H9 (cell line): ENCODE measurements at regions not wholly inside any gene's neighbourhood (a gene's known extent, or its start where the extent isn't known, plus 50 kb on each side); places are given as distances from the start of the nearest gene placed in this dataset.

Source experiments
- DNase-seq: peaks from one replicate; pipeline ENCODE4 v3.0.0-alpha.2; 2017
- H2AFZ ChIP-seq: one replicate; pipeline ENCODE4 v1.6.1; 2013; ENCODE audit warnings: mild to moderate bottlenecking, low read length, control low read depth, moderate library complexity
- H2AK5ac ChIP-seq: 2 replicates; pipeline ENCODE4 v1.6.1; 2013; ENCODE audit warnings: low read length, control low read depth, mixed read lengths; ENCODE audit not compliant: insufficient read length
- H2BK120ac ChIP-seq: one replicate; pipeline ENCODE4 v1.6.1; 2013; ENCODE audit warnings: low read depth, mild to moderate bottlenecking, low read length, control low read depth, inconsistent platforms; ENCODE audit not compliant: poor library complexity, severe bottlenecking
- H2BK12ac ChIP-seq: 2 replicates; pipeline ENCODE4 v1.6.1; 2013; ENCODE audit warnings: low read length, control low read depth, mixed read lengths, low read depth; ENCODE audit not compliant: insufficient read length
- H2BK15ac ChIP-seq: 2 replicates; pipeline ENCODE4 v1.6.1; 2013; ENCODE audit warnings: low read depth, low read length, control low read depth
- H2BK20ac ChIP-seq: one replicate; pipeline ENCODE4 v1.6.1; 2013; ENCODE audit warnings: low read depth, mild to moderate bottlenecking, low read length, control low read depth, inconsistent platforms; ENCODE audit not compliant: poor library complexity, severe bottlenecking
- H2BK5ac ChIP-seq: 2 replicates; pipeline ENCODE4 v1.6.1; 2013; ENCODE audit warnings: low read length, control low read depth, mixed read lengths; ENCODE audit not compliant: insufficient read length
- H3K14ac ChIP-seq: 2 replicates; pipeline ENCODE4 v1.6.1; 2013; ENCODE audit warnings: low read length, control low read depth; ENCODE audit not compliant: insufficient read depth
- H3K18ac ChIP-seq: 2 replicates; pipeline ENCODE4 v1.6.1; 2013; ENCODE audit warnings: low read depth, mild to moderate bottlenecking, mixed read lengths, low read length, control low read depth; ENCODE audit not compliant: insufficient read length
- H3K23ac ChIP-seq: 2 replicates; pipeline ENCODE4 v1.6.1; 2013; ENCODE audit warnings: low read length, control low read depth, mixed read lengths, low read depth; ENCODE audit not compliant: insufficient read length
- H3K23me2 ChIP-seq: 2 replicates; pipeline ENCODE4 v1.6.1; 2013; ENCODE audit warnings: low read depth, mild to moderate bottlenecking, mixed read lengths, low read length, control low read depth; ENCODE audit not compliant: insufficient read length, poor library complexity, severe bottlenecking
- H3K27ac ChIP-seq: 2 replicates; pipeline ENCODE4 v1.5.1; 2013; ENCODE audit warnings: low read length, control low read depth, mixed read lengths, low read depth; ENCODE audit not compliant: insufficient read length
- H3K27me3 ChIP-seq: 2 replicates; pipeline ENCODE4 v1.6.1; 2013; ENCODE audit warnings: low read length, control low read depth, inconsistent platforms; ENCODE audit not compliant: insufficient read depth
- H3K4ac ChIP-seq: 2 replicates; pipeline ENCODE4 v1.6.1; 2013; ENCODE audit warnings: low read depth, mild to moderate bottlenecking, control low read depth, inconsistent platforms, low read length, moderate library complexity
- H3K4me1 ChIP-seq: 2 replicates; pipeline ENCODE4 v1.6.1; 2013; ENCODE audit warnings: low read length, control low read depth, inconsistent platforms; ENCODE audit not compliant: insufficient read depth
- H3K4me2 ChIP-seq: 2 replicates; pipeline ENCODE4 v1.6.1; 2013; ENCODE audit warnings: low read length, control low read depth, mixed read lengths; ENCODE audit not compliant: insufficient read length, insufficient read depth
- H3K56ac ChIP-seq: 2 replicates; pipeline ENCODE4 v1.6.1; 2013; ENCODE audit warnings: low read depth, mild to moderate bottlenecking, mixed read lengths, low read length, control low read depth; ENCODE audit not compliant: insufficient read length
- H3K79me1 ChIP-seq: 2 replicates; pipeline ENCODE4 v1.6.1; 2013; ENCODE audit warnings: low read depth, mild to moderate bottlenecking, moderate library complexity, low read length, control low read depth, inconsistent platforms; ENCODE audit not compliant: insufficient read depth, poor library complexity, severe bottlenecking
- H3K79me2 ChIP-seq: 2 replicates; pipeline ENCODE4 v1.6.1; 2013; ENCODE audit warnings: low read length, control low read depth, inconsistent platforms; ENCODE audit not compliant: insufficient read depth
- H3K9ac ChIP-seq: 2 replicates; pipeline ENCODE4 v1.6.1; 2013; ENCODE audit warnings: low read length, control low read depth, mixed read lengths; ENCODE audit not compliant: insufficient read length; ENCODE audit errors: extremely low read depth
- H3K9me3 ChIP-seq: one replicate; pipeline ENCODE4 v1.6.1; 2013; ENCODE audit warnings: low read depth, low read length, inconsistent platforms; ENCODE audit not compliant: control insufficient read depth
- H3T11ph ChIP-seq: one replicate; pipeline ENCODE4 v1.6.1; 2013; ENCODE audit warnings: mild to moderate bottlenecking, low read length, control low read depth, inconsistent platforms
- H4K20me1 ChIP-seq: one replicate; pipeline ENCODE4 v1.6.1; 2013; ENCODE audit not compliant: control insufficient read depth, insufficient read length, insufficient read depth
- H4K5ac ChIP-seq: 2 replicates; pipeline ENCODE4 v1.6.1; 2013; ENCODE audit warnings: low read depth, mild to moderate bottlenecking, mixed read lengths, low read length, control low read depth; ENCODE audit not compliant: insufficient read length
- H4K8ac ChIP-seq: replicated peaks from 2 replicates; pipeline ENCODE4 v1.6.1; 2013; ENCODE audit warnings: low read length, control low read depth, mixed read lengths, low read depth; ENCODE audit not compliant: insufficient read length
- H4K91ac ChIP-seq: 2 replicates; pipeline ENCODE4 v1.6.1; 2013; ENCODE audit warnings: low read depth, mild to moderate bottlenecking, moderate library complexity, mixed read lengths, low read length, control low read depth; ENCODE audit not compliant: insufficient read length
- H3K27ac Mint-ChIP-seq, 3 experiments: 2 replicates in 2 of 3; 3 replicates in 1 of 3; pipeline ENCODE4 v1.8.0; 2020 to 2021; ENCODE audit warnings: mixed read lengths in 3 of 3, mild to moderate bottlenecking in 1 of 3, moderate library complexity in 1 of 3
- H3K27me3 Mint-ChIP-seq: 2 replicates; pipeline ENCODE4 v1.8.0; 2021; ENCODE audit warnings: low read depth, mild to moderate bottlenecking, moderate library complexity, mixed read lengths
- H3K36me3 Mint-ChIP-seq, 3 experiments: 2 replicates in 2 of 3; 3 replicates in 1 of 3; pipeline ENCODE4 v1.8.0; 2020 to 2021; ENCODE audit warnings: low read depth in 3 of 3, mixed read lengths in 3 of 3; ENCODE audit not compliant: insufficient read depth in 1 of 3
- H3K4me1 Mint-ChIP-seq, 2 experiments: 2 replicates each; pipeline ENCODE4 v1.8.0; 2020; ENCODE audit warnings: mixed read lengths in 2 of 2
- H3K4me3 Mint-ChIP-seq, 2 experiments: 2 replicates in 1 of 2; 3 replicates in 1 of 2; pipeline ENCODE4 v1.8.0; 2020 to 2021; ENCODE audit warnings: mild to moderate bottlenecking in 2 of 2, mixed read lengths in 2 of 2, moderate library complexity in 1 of 2
- H3K9me3 Mint-ChIP-seq, 2 experiments: 2 replicates in 1 of 2; 3 replicates in 1 of 2; pipeline ENCODE4 v1.8.0; 2020; ENCODE audit warnings: mild to moderate bottlenecking in 2 of 2, mixed read lengths in 2 of 2, moderate library complexity in 1 of 2
- WGBS: extraction: QIAGEN DNeasy Blood & Tissue Kit; methylation state at CpG from one replicate; pipeline ENCODE4 v1.1.7; 2013; ENCODE audit warnings: missing lambda C conversion rate, low lambda C conversion rate, mixed read lengths; ENCODE audit not compliant: insufficient read length; ENCODE audit errors: extremely low coverage; 5-methylcytosine and 5-hydroxymethylcytosine counted together
- TF ChIP-seq, protein P1 (sequence below): fragments of 200-600 bp; sonication (generic); conservative IDR thresholded peaks from 3 replicates; pipeline ENCODE4 v1.8.0; 2021; ENCODE audit warnings: antibody characterized with exemption, mild to moderate bottlenecking

GRCh38 chr10:78543749-78544362, 510.2 kb downstream of the RPS24 start:
- H2BK12ac ChIP-seq, result no peak overlapping the region
- H3K14ac ChIP-seq, result no peak overlapping the region; the same call in 1 of the 2 replicates
- H3K79me2 ChIP-seq, result no peaks in the 10 kb centered on the region
- no peak overlapping the region for H2BK15ac ChIP-seq
- no peak overlapping the region for H3K18ac ChIP-seq
- Mint-ChIP-seq H3K27ac (peak overlapping the region in 1 of 3 experiments; percentile 52; a peak in 1 of 7 replicates), H3K9me3 (peaks cover 0 to 4% of the 10 kb centered on the region in 2 experiments; a peak in 3 of 5 replicates), H3K4me3 (no peak overlapping the region), H3K36me3 (no peaks in the 10 kb centered on the region), H3K27me3 (peaks cover 25% of the 10 kb centered on the region), H3K4me1 (peaks cover 2 to 21% of the 10 kb centered on the region in 2 experiments; a peak in 3 of 4 replicates)
- no peak overlapping the region for H3K23ac ChIP-seq
- no peak overlapping the region for H2AFZ ChIP-seq
- TF ChIP-seq, protein P1, sequence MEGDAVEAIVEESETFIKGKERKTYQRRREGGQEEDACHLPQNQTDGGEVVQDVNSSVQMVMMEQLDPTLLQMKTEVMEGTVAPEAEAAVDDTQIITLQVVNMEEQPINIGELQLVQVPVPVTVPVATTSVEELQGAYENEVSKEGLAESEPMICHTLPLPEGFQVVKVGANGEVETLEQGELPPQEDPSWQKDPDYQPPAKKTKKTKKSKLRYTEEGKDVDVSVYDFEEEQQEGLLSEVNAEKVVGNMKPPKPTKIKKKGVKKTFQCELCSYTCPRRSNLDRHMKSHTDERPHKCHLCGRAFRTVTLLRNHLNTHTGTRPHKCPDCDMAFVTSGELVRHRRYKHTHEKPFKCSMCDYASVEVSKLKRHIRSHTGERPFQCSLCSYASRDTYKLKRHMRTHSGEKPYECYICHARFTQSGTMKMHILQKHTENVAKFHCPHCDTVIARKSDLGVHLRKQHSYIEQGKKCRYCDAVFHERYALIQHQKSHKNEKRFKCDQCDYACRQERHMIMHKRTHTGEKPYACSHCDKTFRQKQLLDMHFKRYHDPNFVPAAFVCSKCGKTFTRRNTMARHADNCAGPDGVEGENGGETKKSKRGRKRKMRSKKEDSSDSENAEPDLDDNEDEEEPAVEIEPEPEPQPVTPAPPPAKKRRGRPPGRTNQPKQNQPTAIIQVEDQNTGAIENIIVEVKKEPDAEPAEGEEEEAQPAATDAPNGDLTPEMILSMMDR, result no peak
- no peak overlapping the region for H2BK20ac ChIP-seq
- H3K9ac ChIP-seq, result no peak overlapping the region
- H4K5ac ChIP-seq, result no peak overlapping the region
- H3K4me1 ChIP-seq, result no peaks in the 10 kb centered on the region
- no peak overlapping the region for H4K91ac ChIP-seq
- no peaks in the 10 kb centered on the region for H3K27me3 ChIP-seq
- H3K4ac ChIP-seq, result no peak overlapping the region
- H3K27ac ChIP-seq, result no peak overlapping the region
- no peak for DNase-seq
- no peak overlapping the region for H2BK5ac ChIP-seq
- H4K20me1 ChIP-seq, result no peaks in the 10 kb centered on the region
- no peaks in the 10 kb centered on the region for H3K79me1 ChIP-seq
- H3K56ac ChIP-seq, result no peak overlapping the region
- WGBS, result no CpG with 5 or more reads among the region's 11 CpGs
- H2BK120ac ChIP-seq, result no peak overlapping the region
- no peak overlapping the region for H3K4me2 ChIP-seq
- H4K8ac ChIP-seq, result no peak overlapping the region
- H3T11ph ChIP-seq, result no peak overlapping the region
- no peaks in the 10 kb centered on the region for H3K23me2 ChIP-seq
- no peak overlapping the region for H2AK5ac ChIP-seq
- no peaks in the 10 kb centered on the region for H3K9me3 ChIP-seq
